HG03354 (cell line): ENCODE measurements at regions not wholly inside any gene's neighbourhood (a gene's known extent, or its start where the extent isn't known, plus 50 kb on each side); places are given as distances from the start of the nearest gene placed in this dataset.
A peak's percentile ranks its signal among the peaks of the same experiment; 100 is the strongest.

Experiments
- ATAC-seq: cut with Tn5 transposase; IDR thresholded peaks from one replicate; pipeline ENCODE4 v1.9.1; 2021; ENCODE audit warnings: mild to moderate bottlenecking; ENCODE audit not compliant: unreplicated experiment, poor library complexity, severe bottlenecking

GRCh38 chr14:71198687-71199086, 291.4 kb downstream of the PCNX1 start:
- no peak for ATAC-seq

GRCh38 chr14:71201840-71202239, 294.6 kb downstream of the PCNX1 start:
- no peak for ATAC-seq

- no peak for ATAC-seq
Observed at GRCh38 chr14:71202881-71203280, 295.6 kb downstream of the PCNX1 start.

GRCh38 chr14:71203306-71203705, 296.0 kb downstream of the PCNX1 start:
- ATAC-seq, result no peak

- ATAC-seq, result no peak
Observed at GRCh38 chr14:71204231-71204630, 297.0 kb downstream of the PCNX1 start.

GRCh38 chr14:71204768-71205167, 297.5 kb downstream of the PCNX1 start:
- ATAC-seq, result no peak

- ATAC-seq, result no peak
Observed at GRCh38 chr14:71206123-71206522, 298.9 kb downstream of the PCNX1 start.

GRCh38 chr14:71206766-71207371, 299.6 kb downstream of the PCNX1 start:
- no peak for ATAC-seq

GRCh38 chr14:71208702-71209357, 301.6 kb downstream of the PCNX1 start:
- ATAC-seq, result no peak

GRCh38 chr14:71209888-71210287, 302.6 kb downstream of the PCNX1 start:
- no peak for ATAC-seq

- ATAC-seq, result no peak
Observed at GRCh38 chr14:71212093-71212492, 304.8 kb downstream of the PCNX1 start.

GRCh38 chr14:71212683-71213107, 305.4 kb downstream of the PCNX1 start:
- no peak for ATAC-seq

GRCh38 chr14:71214241-71214640, 307.0 kb downstream of the PCNX1 start:
- no peak for ATAC-seq

GRCh38 chr14:71220462-71220861, 313.2 kb downstream of the PCNX1 start:
- ATAC-seq, result no peak

- ATAC-seq, result no peak
Observed at GRCh38 chr14:71221119-71221518, 313.9 kb downstream of the PCNX1 start.

GRCh38 chr14:71225113-71225512, 317.9 kb downstream of the PCNX1 start:
- ATAC-seq, result no peak

GRCh38 chr14:71228711-71229110, 321.5 kb downstream of the PCNX1 start:
- no peak for ATAC-seq

- no peak for ATAC-seq
Observed at GRCh38 chr14:71229875-71230274, 322.6 kb downstream of the PCNX1 start.

- no peak for ATAC-seq
Observed at GRCh38 chr14:71230897-71231296, 323.6 kb downstream of the PCNX1 start.

- peak; percentile 74 for ATAC-seq
Observed at GRCh38 chr14:71231521-71232393, 324.5 kb downstream of the PCNX1 start.

- no peak for ATAC-seq
Observed at GRCh38 chr14:71232506-71232905, 325.2 kb downstream of the PCNX1 start.
